IMR-90 (cell line): ENCODE measurements at regions not wholly inside any gene's neighbourhood (a gene's known extent, or its start where the extent isn't known, plus 50 kb on each side); places are given as distances from the start of the nearest gene placed in this dataset.

Experiments used
- ATAC-seq: fragments of 200-7000 bp; cut with Tn5 transposase; 2 replicates; pipeline ENCODE4 v1.9.1; 2020; ENCODE audit warnings: low read depth, mild to moderate bottlenecking, moderate library complexity
- BruUV-seq: library from RNA; stranded (reverse); fragments of 400-500 nt; replicated peaks from 2 replicates; lab custom pipeline; 2021; lab: Mats Ljungman, UMichigan
- CTCF ChIA-PET: fragments of 300-600 bp; formaldehyde crosslinking; extraction: SDS; loops from one replicate; lab custom pipeline; 2021; ENCODE audit warnings: antibody characterized with exemption; lab: Yijun Ruan, JAX
- POLR2A ChIA-PET: fragments of 300-600 bp; sonication (Branson Sonifier 250); formaldehyde crosslinking; loops from one replicate; lab custom pipeline; 2022; ENCODE audit warnings: antibody characterized with exemption; ENCODE audit not compliant: unreplicated experiment; lab: Charles Lee
- DNase-seq: peaks from one replicate; pipeline ENCODE4 v3.0.0; 2013
- H2AFZ ChIP-seq: replicated peaks from 2 replicates; pipeline ENCODE3; 2013; ENCODE audit warnings: low read length, mild to moderate bottlenecking; ENCODE audit not compliant: poor library complexity
- H2AK5ac ChIP-seq: 2 replicates; pipeline ENCODE4 v1.6.1; 2013; ENCODE audit warnings: low read depth, low read length, inconsistent platforms
- H2AK9ac ChIP-seq: replicated peaks from 2 replicates; pipeline ENCODE3; 2013; ENCODE audit warnings: mild to moderate bottlenecking, low read depth, low read length, moderate library complexity; ENCODE audit not compliant: poor library complexity
- H2BK120ac ChIP-seq: 2 replicates; pipeline ENCODE4 v1.6.1; 2013; ENCODE audit warnings: low read depth, low read length, inconsistent platforms
- H2BK15ac ChIP-seq: 3 replicates; pipeline ENCODE4 v1.6.1; 2013; ENCODE audit warnings: low read depth, low read length, inconsistent platforms
- H2BK20ac ChIP-seq: 2 replicates; pipeline ENCODE4 v1.6.1; 2013; ENCODE audit warnings: low read depth, mild to moderate bottlenecking, inconsistent platforms, low read length, moderate library complexity
- H2BK5ac ChIP-seq: 2 replicates; pipeline ENCODE4 v1.6.1; 2013; ENCODE audit warnings: mild to moderate bottlenecking, low read depth, low read length, inconsistent platforms; ENCODE audit not compliant: poor library complexity, severe bottlenecking
- H3K14ac ChIP-seq: replicated peaks from 2 replicates; pipeline ENCODE4 v1.6.1; 2013; ENCODE audit warnings: low read depth, low read length, inconsistent platforms
- H3K18ac ChIP-seq: 2 replicates; pipeline ENCODE4 v1.6.1; 2013; ENCODE audit warnings: low read depth, low read length, control low read depth
- H3K23ac ChIP-seq: 2 replicates; pipeline ENCODE4 v1.6.1; 2013; ENCODE audit warnings: low read depth, low read length, inconsistent platforms
- H3K27ac ChIP-seq: 2 replicates; pipeline ENCODE4 v1.5.1; 2013; ENCODE audit warnings: mild to moderate bottlenecking, control low read depth, low read length; ENCODE audit not compliant: insufficient read depth
- H3K27me3 ChIP-seq: 2 replicates; pipeline ENCODE4 v1.6.1; 2013; ENCODE audit warnings: low read length; ENCODE audit not compliant: control insufficient read depth, insufficient read depth
- H3K36me3 ChIP-seq: 2 replicates; pipeline ENCODE4 v1.6.1; 2013; ENCODE audit warnings: low read length, mixed read lengths; ENCODE audit not compliant: control insufficient read depth, insufficient read depth
- H3K4ac ChIP-seq: 2 replicates; pipeline ENCODE4 v1.6.1; 2013; ENCODE audit warnings: low read depth, low read length, inconsistent platforms
- H3K4me1 ChIP-seq: 2 replicates; pipeline ENCODE4 v1.6.1; 2013; ENCODE audit warnings: low read length, mixed read lengths; ENCODE audit not compliant: control insufficient read depth, insufficient read depth
- H3K4me2 ChIP-seq: 2 replicates; pipeline ENCODE4 v1.6.1; 2013; ENCODE audit warnings: low read depth, mild to moderate bottlenecking, control low read depth, low read length, moderate library complexity
- H3K4me3 ChIP-seq: 2 replicates; pipeline ENCODE4 v1.5.1; 2013; ENCODE audit warnings: low read depth, mild to moderate bottlenecking, control low read depth, low read length, moderate library complexity; ENCODE audit not compliant: insufficient read depth
- H3K56ac ChIP-seq: 2 replicates; pipeline ENCODE4 v1.6.1; 2013; ENCODE audit warnings: low read length, inconsistent platforms; ENCODE audit not compliant: insufficient read depth; ENCODE audit errors: extremely low read depth
- H3K79me1 ChIP-seq, 2 experiments: 2 replicates each; pipeline ENCODE4 v1.6.1; 2013; ENCODE audit warnings: low read length in 2 of 2, inconsistent platforms in 1 of 2, low read depth in 1 of 2
- H3K9ac ChIP-seq: 2 replicates; pipeline ENCODE4 v1.6.1; 2013; ENCODE audit warnings: low read depth, low read length, control low read depth
- H3K9me1 ChIP-seq: 2 replicates; pipeline ENCODE4 v1.6.1; 2013; ENCODE audit warnings: low read length, inconsistent platforms; ENCODE audit not compliant: insufficient read depth
- H3K9me3 ChIP-seq: 2 replicates; pipeline ENCODE4 v1.6.1; 2013; ENCODE audit warnings: low read length; ENCODE audit not compliant: control insufficient read depth, insufficient read depth
- H4K20me1 ChIP-seq: 2 replicates; pipeline ENCODE4 v1.6.1; 2013; ENCODE audit warnings: low read length, inconsistent platforms; ENCODE audit not compliant: insufficient read depth
- H4K5ac ChIP-seq: 2 replicates; pipeline ENCODE4 v1.6.1; 2013; ENCODE audit warnings: mild to moderate bottlenecking, low read depth, low read length, control low read depth
- H4K8ac ChIP-seq, 2 experiments: 2 replicates each; pipeline ENCODE4 v1.6.1; 2013; ENCODE audit warnings: low read depth in 2 of 2, low read length in 2 of 2, control low read depth in 1 of 2, inconsistent platforms in 1 of 2
- H4K91ac ChIP-seq: 2 replicates; pipeline ENCODE4 v1.6.1; 2013; ENCODE audit warnings: low read depth, low read length, inconsistent platforms; ENCODE audit not compliant: insufficient read depth
- BHLHE40 ChIP-seq: fragments of 150-350 bp; IDR thresholded peaks from 2 replicates; pipeline ENCODE4 v1.6.1; 2016; ENCODE audit warnings: mild to moderate bottlenecking, low read depth, low read length
- CEBPB ChIP-seq: IDR thresholded peaks from 2 replicates; pipeline ENCODE4 v1.6.1; 2012; ENCODE audit warnings: low read depth, low read length, improper control_type of control experiment
- CTCF ChIP-seq: conservative IDR thresholded peaks from 2 replicates; pipeline ENCODE4 v1.5.1; 2012; ENCODE audit warnings: mild to moderate bottlenecking, low read depth, low read length, improper control_type of control experiment
- ELK1 ChIP-seq: fragments of 150-350 bp; IDR thresholded peaks from 2 replicates; pipeline ENCODE4 v1.6.1; 2016; ENCODE audit warnings: low read depth, mild to moderate bottlenecking, low read length, moderate library complexity, borderline replicate concordance
- MAFK ChIP-seq: IDR thresholded peaks from 2 replicates; pipeline ENCODE4 v1.6.1; 2012; ENCODE audit warnings: low read depth, low read length, improper control_type of control experiment
- NFE2L2 ChIP-seq: fragments of 150-350 bp; IDR thresholded peaks from 2 replicates; pipeline ENCODE4 v1.6.1; 2016; ENCODE audit warnings: low read depth, mild to moderate bottlenecking, low read length
- POLR2A ChIP-seq: IDR thresholded peaks from 2 replicates; pipeline ENCODE4 v1.6.1; 2012; ENCODE audit warnings: mild to moderate bottlenecking, low read depth, low read length
- RAD21 ChIP-seq: IDR thresholded peaks from 2 replicates; pipeline ENCODE4 v1.6.1; 2012; ENCODE audit warnings: low read length, improper control_type of control experiment
- RCOR1 ChIP-seq: IDR thresholded peaks from 2 replicates; pipeline ENCODE4 v1.6.1; 2012; ENCODE audit warnings: mild to moderate bottlenecking, low read length, improper control_type of control experiment; ENCODE audit not compliant: insufficient replicate concordance
- RFX5 ChIP-seq: IDR thresholded peaks from 2 replicates; pipeline ENCODE4 v1.8.0; 2012; ENCODE audit warnings: low read depth, mild to moderate bottlenecking, low read length, moderate library complexity
- SMC3 ChIP-seq: fragments of 150-350 bp; IDR thresholded peaks from 2 replicates; pipeline ENCODE4 v1.6.1; 2016; ENCODE audit warnings: low read depth, mild to moderate bottlenecking, antibody characterized with exemption, low read length, moderate library complexity
- dilution Hi-C: fragments of 300-500 bp; cut with HindIII; formaldehyde crosslinking; loops from one replicate; pipeline ENCODE4 v1.14.3; 2018; ENCODE audit warnings: low sequenced_read_pairs; ENCODE audit not compliant: unreplicated experiment
- in situ Hi-C: fragments of 300-500 bp; cut with MboI; formaldehyde crosslinking; loops from 3 replicates; pipeline ENCODE4 v1.14.3; 2019; ENCODE audit warnings: low sequenced_read_pairs, inconsistent platforms, mixed read lengths
- intact Hi-C: fragments of 100-400 bp; cut with micrococcal nuclease; formaldehyde crosslinking; loops from 2 replicates; pipeline ENCODE4 v1.10.0; 2022

GRCh38 chr3:63135367-63135766 is 142.7 kb upstream of the SYNPR start:
- DNase-seq (no peak), ATAC-seq (no peak)
- Histone ChIP-seq H3K4me1 (no peaks in the 10 kb centered on the region), H3K36me3 (no peaks in the 10 kb centered on the region), H3K27ac (no peak overlapping the region), H2AK9ac (no peak overlapping the region), H3K4ac (no peak overlapping the region), H4K91ac (no peak overlapping the region), H4K8ac (no peak overlapping the region), H3K9me1 (no peaks in the 10 kb centered on the region), H3K4me2 (no peak overlapping the region), H3K79me1 (no peaks in the 10 kb centered on the region), H3K4me3 (no peak overlapping the region), H3K23ac (no peak overlapping the region), H3K27me3 (no peaks in the 10 kb centered on the region), H2BK20ac (no peak overlapping the region), H4K20me1 (no peaks in the 10 kb centered on the region), H3K9me3 (no peaks in the 10 kb centered on the region; the same call in none of the 2 replicates), H2BK15ac (no peak overlapping the region), H2AK5ac (no peak overlapping the region), H4K5ac (no peak overlapping the region), H2AFZ (no peak overlapping the region), H3K14ac (no peak overlapping the region), H3K9ac (no peak overlapping the region), H3K18ac (no peak overlapping the region), H2BK5ac (no peak overlapping the region), H2BK120ac (no peak overlapping the region), H3K56ac (no peak overlapping the region)
- in situ Hi-C loops (no loop called here), intact Hi-C loops (no loop called here), dilution Hi-C loops (no loop called here)
- ChIA-PET POLR2A (no interaction called here), CTCF (no interaction called here)
- TF ChIP-seq CTCF: no peak
- TF ChIP-seq RAD21: no peak
- no peak for TF ChIP-seq RCOR1
- TF ChIP-seq POLR2A: no peak
- no peak for TF ChIP-seq SMC3
- no peak for TF ChIP-seq BHLHE40
- no peak for TF ChIP-seq ELK1
- TF ChIP-seq CEBPB: no peak
- no peak for TF ChIP-seq NFE2L2
- no peak for TF ChIP-seq RFX5
- TF ChIP-seq MAFK: no peak
- no TSS peak for BruUV-seq
